Immature natural killer cell (primary cell): ENCODE measurements at regions not wholly inside any gene's neighbourhood (a gene's known extent, or its start where the extent isn't known, plus 50 kb on each side); places are given as distances from the start of the nearest gene placed in this dataset.

ENCODE experiments used
- DNase-seq, 3 donors: peaks; one replicate each; pipeline ENCODE4 v3.0.0; 2022; ENCODE audit warnings: mixed read lengths in 1 of 3
- H3K27ac Mint-ChIP-seq, 6 donors: one replicate each; pipeline ENCODE4 v1.8.0; 2020; ENCODE audit warnings: mixed read lengths in 6 of 6, mild to moderate bottlenecking in 5 of 6, inconsistent platforms in 4 of 6, moderate library complexity in 3 of 6
- H3K27me3 Mint-ChIP-seq, 3 donors: one replicate each; pipeline ENCODE4 v1.8.0; 2020 to 2021; ENCODE audit warnings: low read depth in 3 of 3, mild to moderate bottlenecking in 3 of 3, mixed read lengths in 3 of 3, moderate library complexity in 3 of 3, inconsistent platforms in 1 of 3
- H3K36me3 Mint-ChIP-seq, 3 donors: one replicate each; pipeline ENCODE4 v1.8.0; 2020; ENCODE audit warnings: mixed read lengths in 3 of 3, inconsistent platforms in 2 of 3, mild to moderate bottlenecking in 2 of 3
- H3K4me1 Mint-ChIP-seq, 2 donors: one replicate each; pipeline ENCODE4 v1.8.0; 2020; ENCODE audit warnings: inconsistent platforms in 2 of 2, mild to moderate bottlenecking in 2 of 2, mixed read lengths in 2 of 2, moderate library complexity in 1 of 2
- H3K4me3 Mint-ChIP-seq, 5 donors: one replicate each; pipeline ENCODE4 v1.8.0; 2020; ENCODE audit warnings: mild to moderate bottlenecking in 5 of 5, mixed read lengths in 5 of 5, inconsistent platforms in 3 of 5, moderate library complexity in 3 of 5
- H3K9me3 Mint-ChIP-seq, 6 donors: one replicate each; pipeline ENCODE4 v1.8.0; 2020; ENCODE audit warnings: mild to moderate bottlenecking in 6 of 6, mixed read lengths in 6 of 6, inconsistent platforms in 4 of 6, moderate library complexity in 3 of 6

DNA sequence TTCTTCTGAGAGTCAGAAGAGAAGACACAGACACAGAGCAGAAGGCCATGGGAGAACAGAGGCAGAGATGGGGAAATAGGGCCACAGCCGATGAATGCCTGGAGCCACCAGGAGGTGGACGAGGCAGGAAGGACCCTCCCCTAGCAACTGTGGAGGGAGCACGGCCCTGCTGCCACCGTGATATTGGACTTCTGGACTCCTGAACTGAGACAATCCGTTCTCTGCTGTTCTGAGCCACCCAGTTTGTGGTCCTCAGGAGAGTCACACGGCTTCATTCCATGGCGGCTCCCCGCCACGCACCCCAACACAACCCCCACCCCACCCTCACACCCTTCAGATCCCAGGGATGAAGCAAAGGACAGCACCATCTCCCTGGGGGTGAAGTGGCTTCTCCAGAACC lies 338.1 kb downstream of the CTTN start:
- no peaks in the 10 kb centered on the region for H3K4me1 Mint-ChIP-seq
- DNase-seq = no peak
- no peak overlapping the region for H3K4me3 Mint-ChIP-seq
- no peaks in the 10 kb centered on the region for H3K36me3 Mint-ChIP-seq
- H3K27ac Mint-ChIP-seq = no peak overlapping the region
- H3K9me3 Mint-ChIP-seq = no peaks in the 10 kb centered on the region
- peaks cover 2 to 7% (median 2%) of the 10 kb centered on the region in 3 donors for H3K27me3 Mint-ChIP-seq

DNA sequence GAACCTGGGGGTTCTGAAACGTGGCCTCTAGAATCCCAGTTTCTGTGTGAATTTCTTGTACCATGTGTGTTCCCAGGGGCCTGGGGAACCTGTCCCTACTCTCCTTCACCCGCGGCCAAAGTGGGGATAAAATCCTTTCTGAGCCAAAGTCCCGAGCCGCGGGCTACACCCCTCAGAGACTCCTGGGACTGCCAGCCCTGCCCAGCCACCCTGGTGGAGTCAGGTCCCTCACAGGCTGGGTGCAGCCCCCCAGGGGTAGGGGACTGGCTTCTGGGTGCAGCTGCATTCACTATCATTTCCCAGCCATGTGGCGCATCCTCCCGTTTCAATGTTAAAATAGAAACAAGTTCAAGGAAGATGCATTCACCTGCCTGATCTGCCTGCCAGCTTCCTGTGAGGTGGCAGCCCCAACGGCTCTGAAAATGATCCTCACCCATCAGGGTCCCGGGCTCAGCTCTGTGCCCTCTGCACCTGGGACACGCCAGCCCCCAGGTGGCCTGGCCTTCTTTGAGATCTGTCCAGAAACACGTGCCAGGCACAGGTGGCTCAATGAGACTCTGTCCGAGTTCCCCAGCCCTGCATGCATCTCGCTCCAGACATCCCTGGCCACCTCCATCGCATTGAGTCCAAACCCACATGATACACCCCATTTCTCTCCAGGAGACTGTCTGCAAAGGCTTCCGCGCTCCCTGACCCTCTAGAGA lies 338.8 kb downstream of the CTTN start:
- Mint-ChIP-seq H3K9me3 (no peaks in the 10 kb centered on the region), H3K4me1 (no peaks in the 10 kb centered on the region), H3K27ac (no peak overlapping the region), H3K4me3 (no peak overlapping the region), H3K27me3 (peaks cover 2 to 6% (median 2%) of the 10 kb centered on the region in 3 donors), H3K36me3 (no peaks in the 10 kb centered on the region)
- no peak for DNase-seq

DNA sequence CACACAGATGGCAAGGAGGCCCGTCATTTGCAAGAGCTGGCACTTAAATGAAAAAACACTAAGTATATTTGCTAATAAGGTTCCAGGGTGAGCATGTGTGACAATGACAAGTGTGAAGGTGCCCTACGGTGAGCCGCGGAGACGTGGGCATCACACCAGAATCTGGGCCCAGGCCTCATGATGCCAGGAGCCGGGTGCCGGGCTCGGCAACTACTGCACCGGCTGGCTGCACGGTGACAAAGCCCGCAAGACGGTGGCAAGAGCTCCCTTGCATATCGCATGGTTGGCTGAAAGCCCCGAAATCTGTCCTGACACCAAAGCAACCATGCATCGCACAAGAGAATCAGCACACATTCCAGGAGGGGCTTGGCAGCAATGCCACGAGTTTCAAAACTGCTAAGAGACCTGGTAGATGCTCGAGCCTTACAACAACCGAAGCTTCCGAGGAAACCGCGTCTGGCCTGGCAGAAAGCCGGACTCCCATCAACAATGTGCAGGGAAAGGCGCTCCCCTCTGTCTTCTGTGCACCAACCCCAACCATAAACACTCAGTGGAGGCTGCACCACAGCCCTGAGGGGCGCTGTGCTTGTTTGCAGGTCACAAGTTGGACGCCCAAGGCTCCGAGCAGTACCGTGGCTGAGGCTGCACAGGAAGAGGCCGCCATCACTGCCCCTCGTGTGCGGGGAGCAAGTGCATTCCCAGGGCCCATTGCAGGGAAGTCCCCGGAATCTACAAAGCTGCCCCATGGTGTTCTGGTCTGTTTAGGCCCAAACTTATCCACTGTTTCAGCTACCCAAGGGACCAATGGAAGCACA lies 339.7 kb downstream of the CTTN start:
- Mint-ChIP-seq H3K9me3 (no peaks in the 10 kb centered on the region), H3K36me3 (no peaks in the 10 kb centered on the region)

DNA sequence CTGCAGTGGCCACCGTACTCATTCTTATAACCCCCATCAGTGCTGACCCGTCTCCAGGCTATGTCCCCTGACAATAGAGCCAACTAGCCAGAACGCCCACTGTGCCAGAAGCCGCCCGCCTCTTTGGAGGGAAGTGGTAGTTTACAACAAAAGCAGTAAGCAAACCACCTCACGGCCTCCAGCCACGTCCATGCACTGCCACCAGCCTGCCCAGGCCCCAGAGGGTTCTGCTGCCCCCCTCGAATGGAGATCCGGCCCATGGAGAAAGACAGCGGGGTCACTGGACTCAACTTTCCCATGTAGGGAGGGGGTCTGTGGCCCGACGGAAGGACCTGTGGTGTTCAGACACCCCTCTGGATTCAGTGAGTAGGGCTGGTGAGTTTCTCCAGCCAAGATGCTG lies 340.3 kb downstream of the CTTN start:
- Mint-ChIP-seq H3K27me3 (peaks cover 0 to 4% (median 3%) of the 10 kb centered on the region in 3 donors), H3K27ac (no peak overlapping the region), H3K9me3 (no peaks in the 10 kb centered on the region), H3K36me3 (no peaks in the 10 kb centered on the region), H3K4me3 (no peak overlapping the region), H3K4me1 (no peaks in the 10 kb centered on the region)
- no peak for DNase-seq

More for the DNA sequence above, 339.7 kb downstream of the CTTN start:
- H3K27me3 Mint-ChIP-seq = peaks cover 1 to 2% (median 2%) of the 10 kb centered on the region in 3 donors
- no peak for DNase-seq
- H3K4me1 Mint-ChIP-seq = no peaks in the 10 kb centered on the region
- no peak overlapping the region for H3K4me3 Mint-ChIP-seq
- no peak overlapping the region for H3K27ac Mint-ChIP-seq

DNA sequence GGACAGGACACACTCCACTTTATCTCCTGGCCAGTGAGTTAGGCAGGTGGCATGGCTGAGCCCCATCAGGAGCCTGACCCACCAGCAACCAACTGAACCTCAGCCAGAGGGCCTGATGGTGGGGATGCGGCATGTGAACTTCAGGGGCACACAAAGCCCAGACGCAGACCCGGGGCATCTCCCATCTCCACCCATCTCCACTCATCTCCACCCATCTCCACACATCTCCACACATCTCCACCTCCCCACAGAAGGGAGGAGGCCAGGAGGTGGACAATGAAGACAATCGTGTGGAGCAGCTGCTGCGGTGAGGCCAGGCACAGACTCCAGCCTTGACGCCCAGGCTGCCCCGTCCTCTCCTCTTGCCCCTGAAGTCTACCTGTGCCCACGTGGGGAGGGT lies 340.8 kb downstream of the CTTN start:
- H3K27me3 Mint-ChIP-seq = peaks cover 0 to 4% (median 4%) of the 10 kb centered on the region in 3 donors
- H3K27ac Mint-ChIP-seq = no peak overlapping the region
- no peak for DNase-seq
- H3K9me3 Mint-ChIP-seq = no peaks in the 10 kb centered on the region
- H3K4me1 Mint-ChIP-seq = no peaks in the 10 kb centered on the region
- no peak overlapping the region for H3K4me3 Mint-ChIP-seq
- no peaks in the 10 kb centered on the region for H3K36me3 Mint-ChIP-seq

DNA sequence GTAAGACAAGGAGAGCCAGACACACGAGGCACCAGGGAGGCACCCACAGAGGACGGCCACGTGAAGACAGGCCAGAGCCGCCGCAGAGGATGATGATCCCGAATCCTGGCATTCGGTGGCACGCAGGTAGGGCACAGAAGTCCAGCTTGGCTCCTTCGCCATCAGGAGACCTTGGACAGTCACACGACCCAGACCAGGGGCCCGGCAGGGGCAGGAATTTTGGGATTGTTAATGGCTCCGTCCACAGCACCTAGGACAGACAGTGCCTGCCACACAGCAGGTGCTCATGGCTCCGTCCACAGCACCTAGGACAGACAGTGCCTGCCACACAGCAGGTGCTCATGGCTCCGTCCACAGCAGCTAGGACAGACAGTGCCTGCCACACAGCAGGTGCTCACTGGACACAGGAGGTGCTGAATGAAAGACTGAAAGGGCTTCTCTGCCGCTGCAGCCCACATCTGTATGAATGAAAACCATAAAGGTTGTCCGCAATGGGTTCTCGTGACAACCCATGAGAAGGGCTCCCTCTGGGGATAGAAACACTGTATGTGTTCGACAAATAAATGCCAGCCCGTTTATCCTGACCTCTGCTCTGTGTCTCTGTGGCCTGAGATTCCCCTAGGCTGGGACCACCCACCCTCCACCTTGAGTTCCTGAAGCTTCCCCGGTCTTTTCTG lies 341.6 kb downstream of the CTTN start:
- H3K4me1 Mint-ChIP-seq = no peaks in the 10 kb centered on the region
- peaks cover 0 to 4% (median 2%) of the 10 kb centered on the region in 3 donors for H3K27me3 Mint-ChIP-seq
- no peak overlapping the region for H3K27ac Mint-ChIP-seq
- no peak overlapping the region for H3K4me3 Mint-ChIP-seq
- no peaks in the 10 kb centered on the region for H3K36me3 Mint-ChIP-seq
- H3K9me3 Mint-ChIP-seq = no peaks in the 10 kb centered on the region
- no peak for DNase-seq

DNA sequence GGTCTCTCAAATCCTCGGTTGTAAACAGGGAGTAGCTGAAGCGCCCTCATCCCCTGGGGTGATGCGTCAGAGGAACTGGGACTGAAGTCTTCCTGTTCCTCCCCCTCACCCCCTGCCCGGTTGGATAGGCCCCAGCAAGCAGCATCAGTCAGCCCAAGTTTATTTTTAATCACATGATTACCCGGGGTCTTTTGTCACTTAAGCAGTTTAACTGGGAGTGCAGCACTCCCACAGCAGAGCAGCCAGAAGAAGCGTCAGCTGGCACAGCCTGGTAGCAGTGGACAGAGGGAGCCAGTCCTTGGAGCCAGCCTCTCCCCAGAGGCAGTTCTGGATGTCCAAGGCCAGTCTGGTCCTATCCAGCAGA lies 342.1 kb downstream of the CTTN start:
- Mint-ChIP-seq H3K27me3 (peaks cover 0 to 4% (median 2%) of the 10 kb centered on the region in 3 donors), H3K27ac (no peak overlapping the region), H3K9me3 (no peaks in the 10 kb centered on the region), H3K4me1 (no peaks in the 10 kb centered on the region), H3K4me3 (no peak overlapping the region), H3K36me3 (no peaks in the 10 kb centered on the region)
- DNase-seq = no peak

DNA sequence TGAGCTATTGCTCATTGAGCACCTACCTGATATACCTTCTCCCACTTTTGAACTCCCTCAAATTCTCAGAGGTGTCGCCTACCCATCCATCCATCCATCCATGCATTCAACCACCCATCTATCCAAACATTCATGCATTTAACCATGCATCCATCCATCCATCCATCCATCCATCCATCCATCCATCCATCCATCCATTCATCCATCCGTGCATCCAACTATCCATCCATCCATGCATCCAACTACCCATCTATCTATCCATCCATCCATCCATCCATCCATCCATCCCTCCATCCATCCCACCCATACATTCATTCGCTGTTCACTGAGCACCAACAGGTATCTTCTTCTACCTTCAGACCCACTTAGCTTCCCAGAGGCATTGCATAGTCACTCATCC lies 342.8 kb downstream of the CTTN start:
- no peak for DNase-seq
- H3K4me3 Mint-ChIP-seq = no peak overlapping the region
- H3K9me3 Mint-ChIP-seq = no peaks in the 10 kb centered on the region
- no peaks in the 10 kb centered on the region for H3K4me1 Mint-ChIP-seq
- H3K27ac Mint-ChIP-seq = no peak overlapping the region
- no peaks in the 10 kb centered on the region for H3K36me3 Mint-ChIP-seq
- peaks cover 0 to 4% (median 2%) of the 10 kb centered on the region in 3 donors for H3K27me3 Mint-ChIP-seq

DNA sequence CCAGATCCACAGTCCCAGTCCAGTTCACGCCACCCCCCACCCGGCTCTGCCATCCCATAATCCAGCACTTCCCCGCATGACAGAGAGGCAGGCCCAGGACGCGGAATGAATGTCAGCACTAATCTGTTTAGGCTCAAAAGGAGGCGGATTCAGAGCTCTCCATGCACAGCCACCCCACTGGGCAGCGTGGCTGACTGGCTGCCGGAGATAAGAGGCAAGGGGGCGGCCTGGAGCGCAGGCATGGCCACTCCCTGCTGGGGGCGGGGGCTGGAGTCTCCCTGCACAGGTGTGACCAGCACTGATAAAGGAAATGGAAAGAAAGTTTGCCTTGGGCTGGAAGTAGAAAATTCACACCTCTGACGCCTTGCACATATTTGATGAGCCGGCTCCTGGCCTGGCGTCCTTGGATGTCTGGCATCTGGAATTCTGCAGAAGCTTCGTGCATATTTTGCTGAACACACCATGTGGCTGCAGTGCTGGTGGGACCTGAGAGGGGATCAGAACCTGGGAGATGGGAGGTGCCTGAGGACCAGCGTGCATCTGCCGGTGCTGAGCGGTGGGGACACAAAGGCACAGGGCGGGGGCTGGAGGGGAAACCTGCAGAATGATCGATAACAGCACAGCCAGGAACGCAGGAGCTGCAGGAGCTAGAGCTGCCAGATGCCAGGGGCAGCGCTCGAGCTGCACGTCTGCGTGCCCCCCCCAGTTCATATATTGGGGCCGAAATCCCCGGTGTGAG lies 344.4 kb downstream of the CTTN start:
- Mint-ChIP-seq H3K36me3 (no peaks in the 10 kb centered on the region), H3K4me1 (no peaks in the 10 kb centered on the region), H3K9me3 (no peaks in the 10 kb centered on the region), H3K4me3 (no peak overlapping the region), H3K27me3 (peaks cover 3 to 5% (median 4%) of the 10 kb centered on the region in 3 donors), H3K27ac (no peak overlapping the region)
- DNase-seq = no peak

DNA sequence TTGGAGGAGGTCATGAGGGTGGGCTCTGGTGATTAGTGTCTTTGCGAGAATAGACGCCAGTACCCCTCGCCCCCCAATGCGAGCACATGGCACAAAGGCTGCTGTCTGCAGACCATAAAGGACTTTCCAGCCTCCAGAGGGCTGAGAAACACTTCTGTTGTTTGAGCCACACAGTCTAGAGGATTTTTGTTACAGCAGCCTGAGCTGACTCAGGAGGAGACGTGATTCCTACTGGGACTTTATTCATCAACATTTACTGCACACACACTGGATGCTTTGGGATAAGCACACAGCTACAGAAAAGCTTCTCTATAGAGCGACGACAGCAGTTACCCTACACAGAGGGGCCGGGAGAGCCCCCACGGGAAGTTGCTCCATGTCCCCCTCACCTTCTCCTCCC lies 345.0 kb downstream of the CTTN start:
- H3K4me3 Mint-ChIP-seq = no peak overlapping the region
- no peak overlapping the region for H3K27ac Mint-ChIP-seq
- H3K4me1 Mint-ChIP-seq = no peaks in the 10 kb centered on the region
- H3K36me3 Mint-ChIP-seq = no peaks in the 10 kb centered on the region
- peaks cover 4 to 5% (median 4%) of the 10 kb centered on the region in 3 donors for H3K27me3 Mint-ChIP-seq
- no peak for DNase-seq
- no peaks in the 10 kb centered on the region for H3K9me3 Mint-ChIP-seq

DNA sequence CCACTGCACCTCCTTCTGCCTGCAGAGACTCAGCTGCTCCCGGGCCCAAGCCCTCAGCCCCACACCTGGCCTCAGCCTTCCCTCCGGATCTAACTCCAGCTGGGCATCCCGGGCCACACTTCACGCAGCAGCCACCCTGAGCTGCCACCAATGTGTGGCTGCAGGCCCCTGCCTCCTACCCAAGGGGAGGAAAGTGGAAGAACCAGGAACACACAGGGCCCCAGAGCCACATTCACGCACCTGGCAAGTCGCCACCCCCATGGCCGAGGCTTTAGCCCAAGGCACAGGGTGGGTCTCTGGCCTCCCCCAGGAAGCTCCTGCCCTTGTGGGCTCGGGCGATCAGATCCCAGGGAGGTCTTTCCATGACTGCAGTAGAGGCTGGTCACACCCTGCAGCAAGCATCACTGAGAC lies 345.6 kb downstream of the CTTN start:
- H3K27ac Mint-ChIP-seq = no peak overlapping the region
- H3K4me1 Mint-ChIP-seq = no peaks in the 10 kb centered on the region
- H3K9me3 Mint-ChIP-seq = no peaks in the 10 kb centered on the region
- DNase-seq = no peak
- peaks cover 4 to 5% (median 4%) of the 10 kb centered on the region in 3 donors for H3K27me3 Mint-ChIP-seq
- H3K36me3 Mint-ChIP-seq = no peaks in the 10 kb centered on the region
- no peak overlapping the region for H3K4me3 Mint-ChIP-seq

DNA sequence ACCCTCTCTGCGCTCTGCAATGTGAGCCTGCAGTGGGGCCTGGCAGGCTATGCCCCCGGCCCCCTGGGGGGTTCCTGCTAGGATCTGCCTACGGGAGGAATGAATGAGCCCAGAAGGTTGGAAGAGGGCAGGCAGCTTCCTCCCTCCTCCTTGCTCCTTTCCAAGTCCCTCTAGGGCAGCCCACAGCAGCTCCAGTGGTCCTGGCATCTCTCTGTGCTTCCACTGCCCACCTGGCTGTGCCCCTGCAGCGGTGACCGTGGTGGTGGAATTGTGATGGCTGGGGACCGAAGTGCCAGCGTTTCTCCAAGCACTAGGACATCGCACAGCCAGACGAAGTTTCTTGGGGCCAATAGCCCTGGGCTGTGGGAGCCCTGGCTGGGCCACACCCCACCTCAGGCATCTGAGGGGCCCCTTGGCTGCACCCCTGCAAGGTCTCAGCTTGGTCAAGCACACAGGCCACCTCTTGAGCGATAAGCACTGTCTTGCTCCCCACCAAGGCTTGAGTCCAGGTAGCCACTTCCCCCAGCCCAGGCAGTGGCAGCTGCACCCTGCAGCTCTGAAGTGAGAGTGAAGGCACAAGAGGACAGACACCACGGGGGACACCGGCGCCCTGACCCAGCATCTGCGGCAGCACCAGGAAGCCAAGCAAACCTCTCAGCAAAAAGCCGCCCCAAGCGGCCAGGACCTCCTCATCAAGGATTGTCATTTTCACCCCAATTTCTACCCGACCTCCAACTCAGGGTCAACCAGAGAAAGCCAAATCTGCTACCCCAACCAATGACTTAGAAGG lies 346.3 kb downstream of the CTTN start:
- no peak for DNase-seq
- H3K9me3 Mint-ChIP-seq = peaks cover 0 to 3% (median 1%) of the 10 kb centered on the region in 6 donors
- H3K36me3 Mint-ChIP-seq = no peaks in the 10 kb centered on the region

DNA sequence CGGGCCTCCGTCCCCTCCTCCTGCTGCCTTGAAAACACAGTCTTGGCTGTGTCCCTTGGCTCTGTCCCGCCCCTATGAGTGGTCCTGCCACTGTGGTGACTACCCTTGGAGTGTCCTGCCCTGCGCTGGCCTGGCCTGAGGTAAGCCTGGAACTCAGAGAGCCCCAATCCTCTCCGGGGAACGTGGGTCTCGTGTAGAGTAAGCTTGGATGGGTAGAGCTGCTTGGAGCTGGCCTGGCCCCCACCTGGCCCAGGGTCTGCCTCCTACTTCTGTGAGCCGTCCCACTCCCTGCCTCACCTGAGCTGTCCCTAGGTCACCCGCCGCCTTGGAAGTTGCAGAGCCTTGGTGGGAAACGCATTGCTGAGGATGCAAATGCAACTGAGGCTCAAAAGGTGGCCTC lies 347.1 kb downstream of the CTTN start:
- peaks cover 0 to 10% (median 4%) of the 10 kb centered on the region in 6 donors for H3K9me3 Mint-ChIP-seq
- no peak overlapping the region for H3K27ac Mint-ChIP-seq
- H3K27me3 Mint-ChIP-seq = peaks cover 2 to 7% (median 5%) of the 10 kb centered on the region in 3 donors
- no peaks in the 10 kb centered on the region for H3K36me3 Mint-ChIP-seq
- no peaks in the 10 kb centered on the region for H3K4me1 Mint-ChIP-seq
- no peak overlapping the region for H3K4me3 Mint-ChIP-seq
- no peak for DNase-seq

More for the DNA sequence above, 346.3 kb downstream of the CTTN start:
- H3K4me1 Mint-ChIP-seq = no peaks in the 10 kb centered on the region
- peaks cover 3 to 6% (median 5%) of the 10 kb centered on the region in 3 donors for H3K27me3 Mint-ChIP-seq
- H3K4me3 Mint-ChIP-seq = no peak overlapping the region
- H3K27ac Mint-ChIP-seq = no peak overlapping the region
